Activated T-cell treated with anti-CD3 and anti-CD28 coated beads, Interleukin-2, amount 50 U/mL, for 4 hours (primary cell): ENCODE measurements at regions not wholly inside any gene's neighbourhood (a gene's known extent, or its start where the extent isn't known, plus 50 kb on each side); places are given as distances from the start of the nearest gene placed in this dataset.

Experiments used
- ATAC-seq, 2 donors: fragments of 200-7000 bp; cut with Tn5 transposase; one replicate each; pipeline ENCODE4 v1.10.0; 2021
- DNase-seq: peaks from one replicate; pipeline ENCODE4 v3.0.0-alpha.2; 2020
- H3K27me3 Mint-ChIP-seq: one replicate; pipeline ENCODE4 v1.8.0; 2021; ENCODE audit warnings: low read depth, mixed read lengths
- H3K36me3 Mint-ChIP-seq: one replicate; pipeline ENCODE4 v1.8.0; 2022; ENCODE audit warnings: mixed read lengths; ENCODE audit not compliant: insufficient read depth
- H3K4me1 Mint-ChIP-seq: one replicate; pipeline ENCODE4 v1.8.0; 2021; ENCODE audit warnings: low read depth, mixed read lengths
- H3K4me3 Mint-ChIP-seq: one replicate; pipeline ENCODE4 v1.8.0; 2021; ENCODE audit warnings: mild to moderate bottlenecking, moderate library complexity, mixed read lengths
- H3K9me3 Mint-ChIP-seq: one replicate; pipeline ENCODE4 v1.8.0; 2021; ENCODE audit warnings: mixed read lengths

- Mint-ChIP-seq H3K9me3 (no peaks in the 10 kb centered on the region), H3K4me3 (no peak overlapping the region), H3K4me1 (peaks cover 37% of the 10 kb centered on the region)
These were observed 50.6 kb upstream of the RASA2 start for GRCh38 chr3:141436180-141436579.

More at GRCh38 chr3:141436180-141436579, 50.6 kb upstream of the RASA2 start:
- H3K36me3 Mint-ChIP-seq, result peaks cover 18% of the 10 kb centered on the region
- no peak for ATAC-seq
- no peak for DNase-seq
- no peaks in the 10 kb centered on the region for H3K27me3 Mint-ChIP-seq
